GM19240 (cell line): ENCODE measurements at regions not wholly inside any gene's neighbourhood (a gene's known extent, or its start where the extent isn't known, plus 50 kb on each side); places are given as distances from the start of the nearest gene placed in this dataset.

Experiments used
- DNase-seq: peaks from one replicate; pipeline ENCODE4 v3.0.0; 2011; ENCODE audit warnings: low spot score; ENCODE audit not compliant: insufficient read length

- no peak for DNase-seq
These were observed 68.4 kb upstream of the KITLG start for GRCh38 chr12:88648625-88649024.

GRCh38 chr12:88646824-88647223 lies 66.6 kb upstream of the KITLG start:
- DNase-seq, result no peak

GRCh38 chr12:88645816-88646215 lies 65.5 kb upstream of the KITLG start:
- DNase-seq, result no peak

DNA sequence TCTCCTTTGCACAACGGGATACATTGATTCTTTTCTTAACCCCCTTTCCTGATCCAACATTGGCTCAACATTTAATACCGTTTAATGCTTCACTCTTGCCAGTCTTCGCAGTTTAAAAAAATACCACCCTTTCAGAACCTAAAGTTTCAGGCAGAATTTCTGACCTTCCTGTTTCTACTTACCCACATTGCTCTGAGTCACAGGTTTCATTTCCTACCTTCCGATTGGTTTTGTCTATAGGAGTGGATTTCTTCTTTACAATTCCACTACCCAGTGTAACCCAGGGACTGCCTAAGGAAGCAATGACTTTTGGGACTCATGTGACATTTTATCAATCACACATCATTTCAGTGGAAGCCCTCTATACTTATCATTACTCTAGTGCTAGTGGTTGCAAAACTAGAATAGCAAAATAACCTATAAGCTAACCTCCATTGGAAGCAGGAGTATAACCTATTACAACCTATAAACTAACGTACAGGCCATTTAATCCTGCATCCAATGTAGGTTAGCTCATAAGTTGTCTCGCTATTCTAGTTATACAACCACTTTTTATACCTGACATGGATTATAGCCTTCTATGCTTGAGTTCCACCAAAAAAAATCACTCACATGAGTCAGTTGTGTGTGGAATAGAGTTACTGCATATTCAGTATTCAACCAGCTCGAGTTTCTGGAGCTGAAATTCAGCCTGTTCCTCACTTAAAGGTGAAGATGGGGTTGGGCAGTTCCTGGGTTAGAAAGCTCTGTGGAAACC lies 64.9 kb upstream of the KITLG start:
- no peak for DNase-seq

GRCh38 chr12:88643685-88644084 lies 63.4 kb upstream of the KITLG start:
- no peak for DNase-seq

- DNase-seq, result no peak
These were observed 62.6 kb upstream of the KITLG start for GRCh38 chr12:88642675-88643431.

GRCh38 chr12:88638966-88639760 lies 58.9 kb upstream of the KITLG start:
- DNase-seq, result no peak

DNA sequence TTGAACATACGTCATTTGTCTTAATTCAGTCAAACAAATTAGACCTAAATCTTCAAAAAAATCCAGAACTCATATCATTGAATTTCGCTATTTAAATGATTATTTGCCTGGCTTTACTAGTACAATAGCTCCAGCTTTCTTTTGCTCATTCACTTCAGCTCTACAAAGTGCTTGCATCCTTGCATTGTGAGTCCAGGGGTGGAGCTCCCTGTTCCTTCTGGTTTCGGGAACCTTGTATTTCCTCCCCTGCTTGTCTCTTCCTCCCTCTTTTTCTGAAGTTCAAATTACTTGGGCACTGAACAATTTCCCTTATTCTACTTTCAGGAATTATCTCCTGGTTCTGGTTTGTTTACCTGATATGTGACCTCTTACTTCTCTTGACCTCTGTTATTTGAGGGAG lies 58.1 kb upstream of the KITLG start:
- DNase-seq, result no peak

DNA sequence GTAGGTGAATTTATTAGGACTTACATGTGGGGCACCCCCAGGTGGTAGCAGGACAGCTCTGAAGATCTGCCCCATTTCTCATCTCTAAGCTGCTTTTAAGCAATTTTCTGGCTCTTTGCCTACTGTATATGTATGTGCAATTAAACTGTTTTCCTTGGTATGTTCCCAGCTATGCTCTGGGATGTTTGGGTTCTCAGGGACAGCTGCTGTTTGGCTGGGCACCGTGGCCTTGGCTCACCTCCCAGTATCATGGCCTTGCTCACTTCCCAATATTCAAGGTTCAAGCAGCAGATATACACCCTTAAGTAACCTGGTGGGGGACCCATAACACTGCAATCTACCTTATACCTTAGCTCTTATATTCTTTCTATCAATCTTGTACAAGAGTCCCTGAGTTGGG lies 53.7 kb upstream of the KITLG start:
- no peak for DNase-seq

DNA sequence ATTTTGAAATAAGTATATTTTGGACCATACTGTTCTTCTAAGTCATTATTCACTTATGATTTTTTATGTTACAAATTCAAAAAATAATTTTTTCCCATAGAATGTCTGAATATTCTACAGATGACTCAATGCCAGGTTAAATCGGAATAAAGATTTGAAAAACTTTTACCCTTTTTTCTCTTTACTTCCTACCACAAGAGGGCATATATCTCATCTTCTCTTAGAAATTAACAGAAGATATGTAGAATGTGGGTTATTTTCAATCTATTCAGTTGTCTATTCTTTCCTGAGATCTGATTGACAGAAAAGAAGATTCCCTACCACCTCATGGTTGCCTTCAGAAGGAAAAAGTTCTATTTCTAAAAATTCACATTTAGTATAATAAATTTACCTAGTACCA lies 53.0 kb upstream of the KITLG start:
- no peak for DNase-seq

- DNase-seq, result no peak
These were observed 50.3 kb upstream of the KITLG start for GRCh38 chr12:88630561-88630960.
